ENCODE measurements at regions not wholly inside any gene's neighbourhood (a gene's known extent, or its start where the extent isn't known, plus 50 kb on each side); places are given as distances from the start of the nearest gene placed in this dataset.
"Not testable (repeated sequence)": the region's sequence is repeated elsewhere in the genome, so short reads cannot be mapped to it uniquely, and the experiment has no call there.

DNA sequence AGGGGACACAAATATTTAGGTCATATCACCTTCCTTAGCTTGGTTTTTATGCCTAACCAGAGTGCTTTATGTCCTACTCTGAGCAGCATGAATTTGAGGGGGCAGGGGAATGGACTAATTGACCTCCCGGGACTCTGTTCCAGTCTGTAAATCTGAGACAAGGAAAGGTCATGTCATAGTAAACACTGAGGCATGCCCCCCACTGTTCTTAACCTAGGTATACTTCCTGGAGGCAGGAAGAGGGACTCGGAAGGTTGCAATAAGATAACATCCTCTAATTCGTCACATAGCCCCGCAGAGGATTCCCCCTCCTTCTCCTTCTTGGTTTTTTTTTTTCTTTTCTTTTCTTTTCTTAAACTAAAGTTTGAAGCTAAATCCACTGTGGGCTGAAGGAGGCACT lies 540.3 kb upstream of the CADM1 start:
- H3K9me3 ChIP-seq: no peaks in the 10 kb centered on the region
- intact Hi-C loops (cut with DNase I): no loop called here
- no peaks in the 10 kb centered on the region for H3K4me1 ChIP-seq
- H3K4me3 ChIP-seq: no peak overlapping the region
- DNase-seq (no peak), ATAC-seq (no peak)
- TF ChIP-seq, protein P1, sequence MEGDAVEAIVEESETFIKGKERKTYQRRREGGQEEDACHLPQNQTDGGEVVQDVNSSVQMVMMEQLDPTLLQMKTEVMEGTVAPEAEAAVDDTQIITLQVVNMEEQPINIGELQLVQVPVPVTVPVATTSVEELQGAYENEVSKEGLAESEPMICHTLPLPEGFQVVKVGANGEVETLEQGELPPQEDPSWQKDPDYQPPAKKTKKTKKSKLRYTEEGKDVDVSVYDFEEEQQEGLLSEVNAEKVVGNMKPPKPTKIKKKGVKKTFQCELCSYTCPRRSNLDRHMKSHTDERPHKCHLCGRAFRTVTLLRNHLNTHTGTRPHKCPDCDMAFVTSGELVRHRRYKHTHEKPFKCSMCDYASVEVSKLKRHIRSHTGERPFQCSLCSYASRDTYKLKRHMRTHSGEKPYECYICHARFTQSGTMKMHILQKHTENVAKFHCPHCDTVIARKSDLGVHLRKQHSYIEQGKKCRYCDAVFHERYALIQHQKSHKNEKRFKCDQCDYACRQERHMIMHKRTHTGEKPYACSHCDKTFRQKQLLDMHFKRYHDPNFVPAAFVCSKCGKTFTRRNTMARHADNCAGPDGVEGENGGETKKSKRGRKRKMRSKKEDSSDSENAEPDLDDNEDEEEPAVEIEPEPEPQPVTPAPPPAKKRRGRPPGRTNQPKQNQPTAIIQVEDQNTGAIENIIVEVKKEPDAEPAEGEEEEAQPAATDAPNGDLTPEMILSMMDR (IDR thresholded peaks at IDR 0.05): no peak
- no peaks in the 10 kb centered on the region for H3K27me3 ChIP-seq
- no peak overlapping the region for H3K27ac ChIP-seq
- H3K36me3 ChIP-seq: no peaks in the 10 kb centered on the region

DNA sequence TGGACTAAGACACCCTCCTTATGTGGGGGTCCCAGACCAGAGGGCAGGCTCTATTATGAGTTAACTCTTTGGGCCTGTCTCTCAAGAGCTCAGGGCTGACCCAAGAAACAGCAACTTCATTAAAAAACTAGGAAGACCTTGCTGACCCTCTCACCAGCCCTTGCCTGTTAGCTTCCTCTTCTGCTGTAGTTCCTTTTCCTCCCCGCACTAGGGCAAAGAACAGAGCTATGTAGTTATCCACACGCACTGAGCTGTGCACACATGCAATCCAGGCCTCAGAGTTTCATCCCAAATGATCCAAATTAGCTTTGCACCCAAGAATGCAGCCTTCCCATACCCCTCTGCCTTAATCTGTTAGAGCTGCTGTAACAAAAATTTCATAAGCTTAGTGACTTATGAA lies 539.6 kb upstream of the CADM1 start:
- Histone ChIP-seq H3K9me3 (no peaks in the 10 kb centered on the region), H3K27me3 (no peaks in the 10 kb centered on the region), H3K4me3 (no peak overlapping the region), H3K4me1 (no peaks in the 10 kb centered on the region), H3K36me3 (no peaks in the 10 kb centered on the region), H3K27ac (no peak overlapping the region)
- DNase-seq (no peak), ATAC-seq (no peak)
- intact Hi-C loops (cut with DNase I): no loop called here
- TF ChIP-seq, protein P1 (IDR thresholded peaks at IDR 0.05): no peak

DNA sequence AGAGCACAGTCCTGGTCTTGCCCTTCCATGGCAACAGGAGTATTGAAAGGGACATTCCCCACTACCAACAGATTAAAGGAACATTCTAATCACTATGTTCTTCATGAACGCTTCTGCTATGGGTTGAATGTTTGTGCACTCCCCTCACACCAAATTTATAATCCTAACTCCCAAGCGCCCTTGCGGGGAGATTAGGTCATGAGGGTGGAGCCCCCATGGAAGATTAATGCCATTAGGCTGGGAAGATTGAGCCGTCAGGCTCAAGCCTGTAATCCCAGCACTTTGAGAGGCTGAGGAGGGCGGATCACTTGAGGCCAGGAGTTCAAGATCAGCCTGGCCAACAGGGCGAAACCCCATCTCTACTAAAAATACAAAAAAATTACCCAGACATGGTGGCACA lies 538.8 kb upstream of the CADM1 start:
- H3K4me3 ChIP-seq; H3K27me3 ChIP-seq; ATAC-seq; H3K36me3 ChIP-seq; H3K9me3 ChIP-seq; DNase-seq; H3K27ac ChIP-seq; H3K4me1 ChIP-seq; intact Hi-C loops (cut with DNase I): not testable (repeated sequence)

DNA sequence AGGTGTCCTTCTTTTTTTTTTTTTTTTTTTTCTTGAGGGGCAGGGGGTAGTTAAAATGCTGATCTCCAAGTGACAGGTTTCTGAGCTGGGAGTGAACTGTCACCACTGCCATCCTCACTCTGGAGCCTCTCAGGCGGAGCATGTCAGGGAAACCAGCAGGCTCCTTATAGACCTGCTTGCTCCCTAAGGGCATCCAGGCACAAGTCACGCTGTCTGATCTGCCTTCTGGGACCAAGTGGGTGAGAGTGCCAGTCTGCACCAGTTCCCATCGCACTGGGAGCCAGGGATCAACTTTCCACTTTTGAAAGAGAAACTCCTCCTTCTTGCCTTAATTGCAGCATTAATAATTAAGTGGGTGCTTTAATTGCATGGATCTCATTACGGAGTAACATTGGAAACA lies 537.9 kb upstream of the CADM1 start:
- no peaks in the 10 kb centered on the region for H3K36me3 ChIP-seq
- H3K27me3 ChIP-seq: no peaks in the 10 kb centered on the region
- no peak overlapping the region for H3K4me3 ChIP-seq
- DNase-seq (no peak), ATAC-seq (no peak)
- H3K4me1 ChIP-seq: no peaks in the 10 kb centered on the region
- intact Hi-C loops (cut with DNase I): no loop called here
- H3K27ac ChIP-seq: no peak overlapping the region
- TF ChIP-seq, protein P1 (IDR thresholded peaks at IDR 0.05): no peak
- H3K9me3 ChIP-seq: no peaks in the 10 kb centered on the region

DNA sequence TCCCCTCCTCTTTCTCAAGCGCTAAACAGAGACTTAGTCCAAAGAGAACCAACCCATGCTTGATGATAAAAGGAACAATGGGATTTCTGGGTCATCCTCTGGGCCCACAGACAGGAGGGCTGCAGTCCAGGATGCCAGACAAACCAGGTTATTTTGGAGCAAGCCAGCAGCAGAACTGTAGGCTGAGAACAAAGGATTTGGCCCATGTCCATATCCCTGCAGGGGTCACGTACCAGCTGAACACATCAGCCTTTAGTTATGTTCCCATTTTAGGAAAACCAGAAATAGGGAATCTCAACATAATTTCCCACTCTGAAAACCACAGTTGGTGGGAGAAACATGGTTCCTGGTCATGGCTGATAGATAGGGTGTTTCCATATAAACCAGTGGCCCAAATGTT lies 533.6 kb upstream of the CADM1 start:
- Histone ChIP-seq H3K36me3 (no peaks in the 10 kb centered on the region), H3K9me3 (no peaks in the 10 kb centered on the region), H3K27me3 (no peaks in the 10 kb centered on the region), H3K27ac (no peak overlapping the region), H3K4me3 (no peak overlapping the region), H3K4me1 (no peaks in the 10 kb centered on the region)
- TF ChIP-seq, protein P1 (IDR thresholded peaks at IDR 0.05): no peak
- ATAC-seq (no peak), DNase-seq (no peak)
- intact Hi-C loops (cut with DNase I): no loop called here

DNA sequence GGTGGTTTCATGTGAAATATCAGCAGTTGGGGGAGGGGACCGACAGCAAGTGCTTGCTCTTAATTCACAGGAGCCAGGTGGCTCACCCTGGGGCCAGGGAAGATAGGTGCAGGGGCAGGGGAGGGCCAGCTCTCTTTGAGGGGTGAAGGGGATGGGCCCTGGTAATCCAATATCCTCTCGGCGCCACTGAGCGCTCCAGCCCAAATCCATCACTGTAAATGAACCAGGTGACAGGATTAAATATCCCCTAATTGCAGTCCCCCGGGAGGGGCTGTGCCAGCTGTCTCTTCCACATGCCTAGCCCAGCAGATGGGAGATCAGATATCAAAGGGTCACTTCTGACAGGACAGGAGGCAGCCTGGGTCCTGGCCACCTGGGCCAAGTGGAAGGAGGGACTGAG lies 531.8 kb upstream of the CADM1 start:
- intact Hi-C loops (cut with DNase I): no loop called here
- no peak for ATAC-seq
- H3K4me3 ChIP-seq: no peak overlapping the region

More for the DNA sequence above, 531.8 kb upstream of the CADM1 start:
- Histone ChIP-seq H3K27me3 (no peaks in the 10 kb centered on the region), H3K27ac (no peak overlapping the region), H3K36me3 (no peaks in the 10 kb centered on the region), H3K4me1 (no peaks in the 10 kb centered on the region), H3K9me3 (no peaks in the 10 kb centered on the region)
- TF ChIP-seq, protein P1 (IDR thresholded peaks at IDR 0.05): no peak
- DNase-seq: no peak
